ENCODE measurements at regions not wholly inside any gene's neighbourhood (a gene's known extent, or its start where the extent isn't known, plus 50 kb on each side); places are given as distances from the start of the nearest gene placed in this dataset.

DNA sequence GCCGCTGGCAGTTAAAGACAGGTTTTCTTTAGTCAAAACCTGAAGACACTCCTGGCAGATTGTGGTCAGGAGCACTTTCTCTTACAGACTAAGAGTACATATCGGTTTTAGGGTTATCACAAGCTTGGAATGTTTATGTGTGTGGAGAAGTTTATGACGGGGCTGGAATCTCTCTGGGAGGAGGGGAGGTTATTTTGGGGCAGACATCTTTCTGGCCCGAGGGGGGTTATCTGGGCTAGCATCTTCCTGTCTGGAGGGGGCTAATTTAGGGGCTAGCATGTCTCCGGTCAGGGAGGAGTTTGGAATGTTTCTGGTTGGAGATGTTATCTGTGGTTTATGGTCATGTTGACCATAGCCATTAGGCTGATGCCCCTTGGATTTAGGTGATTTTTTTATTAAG, 141.2 kb upstream of the KIF5B start:
- TF ChIP-seq, protein P1, sequence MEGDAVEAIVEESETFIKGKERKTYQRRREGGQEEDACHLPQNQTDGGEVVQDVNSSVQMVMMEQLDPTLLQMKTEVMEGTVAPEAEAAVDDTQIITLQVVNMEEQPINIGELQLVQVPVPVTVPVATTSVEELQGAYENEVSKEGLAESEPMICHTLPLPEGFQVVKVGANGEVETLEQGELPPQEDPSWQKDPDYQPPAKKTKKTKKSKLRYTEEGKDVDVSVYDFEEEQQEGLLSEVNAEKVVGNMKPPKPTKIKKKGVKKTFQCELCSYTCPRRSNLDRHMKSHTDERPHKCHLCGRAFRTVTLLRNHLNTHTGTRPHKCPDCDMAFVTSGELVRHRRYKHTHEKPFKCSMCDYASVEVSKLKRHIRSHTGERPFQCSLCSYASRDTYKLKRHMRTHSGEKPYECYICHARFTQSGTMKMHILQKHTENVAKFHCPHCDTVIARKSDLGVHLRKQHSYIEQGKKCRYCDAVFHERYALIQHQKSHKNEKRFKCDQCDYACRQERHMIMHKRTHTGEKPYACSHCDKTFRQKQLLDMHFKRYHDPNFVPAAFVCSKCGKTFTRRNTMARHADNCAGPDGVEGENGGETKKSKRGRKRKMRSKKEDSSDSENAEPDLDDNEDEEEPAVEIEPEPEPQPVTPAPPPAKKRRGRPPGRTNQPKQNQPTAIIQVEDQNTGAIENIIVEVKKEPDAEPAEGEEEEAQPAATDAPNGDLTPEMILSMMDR (conservative IDR thresholded peaks at IDR 0.05; ENCODE audit: low read depth in 2 of 2) = no peak
- TF ChIP-seq POLR2AphosphoS5 (IDR thresholded peaks at IDR 0.05; ENCODE audit: low read depth) (no peak), REST (IDR thresholded peaks at IDR 0.05; ENCODE audit: unreplicated experiment) (no peak)
